ENCODE measurements at regions not wholly inside any gene's neighbourhood (a gene's known extent, or its start where the extent isn't known, plus 50 kb on each side); places are given as distances from the start of the nearest gene placed in this dataset.
A peak's percentile ranks its signal among the peaks of the same experiment; 100 is the strongest.

DNA sequence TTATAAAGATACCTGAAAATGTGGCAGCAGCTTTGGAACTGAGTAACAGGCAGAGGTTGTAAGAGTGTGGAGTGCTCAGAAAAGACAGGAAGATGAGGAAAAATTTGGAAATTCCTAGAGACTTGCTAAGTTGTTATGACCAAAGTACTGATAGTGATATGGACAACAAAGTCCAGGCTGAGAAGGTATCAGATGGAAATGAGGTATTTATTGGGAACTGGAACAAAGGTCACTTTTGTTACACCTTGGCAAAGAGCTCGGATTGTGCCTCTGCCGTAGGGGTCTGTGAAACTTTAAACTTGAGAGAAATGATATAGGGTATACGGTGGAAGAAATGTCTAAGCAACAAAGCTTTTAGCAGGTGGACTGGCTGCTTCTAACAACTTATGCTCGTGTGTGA, 419.9 kb downstream of the PCDH17 start:
- DNase-seq (ENCODE audit: low spot score) = no peak

GRCh38 chr13:58051807-58052375, 420.3 kb downstream of the PCDH17 start:
- no peak for DNase-seq (ENCODE audit: low spot score)

- DNase-seq (ENCODE audit: low spot score) = no peak
Measured at GRCh38 chr13:58056426-58056825, 424.9 kb downstream of the PCDH17 start.

DNA sequence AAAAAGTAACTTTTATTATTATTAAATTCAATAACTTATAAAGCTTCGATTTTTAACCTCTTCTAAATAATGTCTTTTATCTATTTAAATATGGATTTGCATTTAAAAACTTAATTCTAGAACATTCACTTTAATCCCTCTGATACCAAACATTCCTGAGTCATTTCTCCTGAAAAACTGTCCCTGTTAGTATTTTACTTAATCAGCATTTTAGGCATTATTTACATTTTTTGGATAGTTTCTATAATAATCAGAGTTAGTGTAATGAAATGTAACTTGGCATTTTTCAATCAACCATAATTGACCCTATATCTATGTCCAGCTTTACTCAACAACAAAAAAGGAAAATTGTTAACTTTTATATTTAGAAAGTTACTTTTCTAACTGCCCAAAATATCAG, 428.1 kb downstream of the PCDH17 start:
- DNase-seq (ENCODE audit: low spot score) = no peak

DNA sequence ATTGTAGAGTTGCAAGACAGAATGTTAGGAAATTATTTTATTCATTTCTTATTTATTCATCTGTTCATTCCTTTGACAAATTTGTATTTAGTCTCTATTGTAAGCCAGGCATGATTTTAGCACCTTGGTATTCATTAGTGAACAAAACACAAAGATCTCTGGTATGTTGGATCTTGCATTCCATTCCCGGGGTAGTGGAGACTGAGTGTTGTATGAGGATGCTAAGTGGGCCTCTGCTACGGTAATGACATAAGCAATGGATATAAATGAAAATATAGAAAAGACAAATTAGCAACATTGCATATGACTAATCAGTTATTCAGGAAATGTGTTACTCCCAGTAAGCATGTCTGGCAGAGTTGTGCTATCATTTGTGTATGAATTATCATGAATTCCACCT, 449.3 kb downstream of the PCDH17 start:
- no peak for DNase-seq (ENCODE audit: low spot score)

DNA sequence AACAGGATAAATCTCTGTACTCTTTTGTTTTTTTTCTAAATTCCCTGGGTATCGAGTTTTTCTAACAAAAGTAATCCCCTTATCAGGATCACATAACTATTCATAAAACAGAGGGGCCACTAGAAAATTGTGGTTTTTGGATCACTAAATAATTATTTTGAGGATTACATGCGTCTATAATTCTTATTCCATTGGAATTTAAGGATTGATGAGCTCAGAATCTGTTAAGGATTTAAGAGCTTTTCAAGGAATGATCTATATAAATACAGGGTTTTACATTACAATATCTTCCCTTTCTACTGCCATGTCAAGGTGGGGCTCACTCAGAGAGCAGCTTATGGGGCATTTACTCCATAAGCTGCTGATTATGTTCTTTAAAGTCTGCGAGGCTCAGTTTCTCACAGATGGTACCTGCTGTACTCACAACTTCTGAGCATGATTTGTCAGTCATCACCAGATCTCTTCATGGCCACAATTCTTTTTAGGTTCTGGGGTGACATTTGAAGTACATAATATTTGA, 449.8 kb downstream of the PCDH17 start:
- peak; percentile 55 for DNase-seq (ENCODE audit: low spot score)

DNA sequence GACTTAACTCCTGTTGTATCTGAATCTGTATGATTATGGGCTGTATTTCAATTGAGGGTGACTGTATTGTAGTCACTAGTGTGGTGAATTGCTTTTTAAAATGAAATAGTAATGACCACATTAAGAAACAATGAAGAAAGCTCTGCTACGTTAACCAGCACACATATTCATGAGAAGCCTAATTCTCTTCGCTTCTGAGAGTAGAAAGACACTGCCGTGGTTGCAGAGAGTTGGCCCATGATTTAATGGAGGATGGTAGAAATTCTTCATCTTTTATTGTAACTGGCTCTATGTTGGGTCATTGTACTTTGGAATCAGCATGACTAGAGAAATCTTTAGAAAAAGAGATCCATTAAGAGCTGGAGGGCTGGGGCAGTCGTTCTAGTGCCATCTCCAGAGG, 451.5 kb downstream of the PCDH17 start:
- no peak for DNase-seq (ENCODE audit: low spot score)

- DNase-seq (ENCODE audit: low spot score) = no peak
Measured at GRCh38 chr13:58085274-58085673, 453.7 kb downstream of the PCDH17 start.

DNA sequence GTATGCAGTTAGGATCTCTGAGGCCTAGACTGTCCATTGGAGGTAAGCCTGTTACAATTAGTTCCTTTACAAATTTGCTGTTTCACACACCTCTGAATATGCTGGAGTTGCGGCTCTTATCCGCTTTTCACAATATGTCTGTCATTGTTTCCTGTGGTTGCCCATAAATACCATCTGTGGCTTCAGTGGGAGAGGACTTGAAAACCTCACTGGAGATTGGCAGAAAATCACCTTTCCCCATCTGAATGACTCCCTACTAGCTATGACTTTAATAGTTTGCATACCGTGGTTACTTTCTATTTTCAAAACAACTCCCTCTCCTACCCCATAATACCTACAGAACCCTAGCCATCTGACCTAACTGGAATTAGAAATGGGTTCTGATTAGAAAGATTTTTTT, 454.3 kb downstream of the PCDH17 start:
- no peak for DNase-seq (ENCODE audit: low spot score)

GRCh38 chr13:58087566-58087965, 456.0 kb downstream of the PCDH17 start:
- no peak for DNase-seq (ENCODE audit: low spot score)

GRCh38 chr13:58093394-58093793, 461.9 kb downstream of the PCDH17 start:
- DNase-seq (ENCODE audit: low spot score) = no peak

DNA sequence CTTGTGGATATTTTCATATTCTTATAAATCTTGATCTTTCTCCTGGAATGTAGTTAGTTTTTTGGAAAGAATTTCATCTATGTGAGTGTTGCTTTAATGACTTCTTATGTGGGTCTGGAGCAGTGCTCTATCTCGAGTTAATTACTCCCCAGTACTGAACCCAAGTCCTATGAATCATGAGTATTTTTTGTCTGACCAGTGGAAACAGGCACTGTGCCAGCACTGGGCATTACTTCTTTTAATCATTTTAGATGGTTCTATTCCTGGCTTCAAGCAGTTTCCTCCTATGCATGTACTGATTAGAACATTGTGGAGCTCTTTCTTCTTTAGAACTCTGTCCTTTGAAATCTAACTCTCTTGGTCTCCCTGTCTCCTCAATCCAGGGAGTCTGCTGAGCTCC, 466.3 kb downstream of the PCDH17 start:
- no peak for DNase-seq (ENCODE audit: low spot score)

DNA sequence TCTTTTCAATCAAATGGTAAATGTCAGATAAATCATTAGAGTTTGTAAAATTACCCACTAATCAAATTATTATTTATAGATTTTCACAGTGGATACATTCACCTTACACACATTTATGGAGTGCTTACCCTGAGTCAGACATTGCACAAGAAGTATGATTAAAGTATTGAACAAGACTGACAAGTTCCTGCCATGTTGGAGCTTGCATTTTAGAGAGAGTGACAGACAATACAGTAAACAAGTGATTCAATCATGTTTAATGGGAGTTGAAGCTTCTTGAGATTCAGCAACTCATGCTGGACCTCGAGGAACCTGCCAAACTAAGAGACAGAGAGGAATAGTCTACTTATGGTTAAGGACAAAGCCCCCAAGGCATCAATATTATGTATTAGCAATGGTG, 487.8 kb downstream of the PCDH17 start:
- DNase-seq (ENCODE audit: low spot score) = no peak

GRCh38 chr13:58119804-58120203, 488.3 kb downstream of the PCDH17 start:
- no peak for DNase-seq (ENCODE audit: low spot score)

- no peak for DNase-seq (ENCODE audit: low spot score)
Measured at GRCh38 chr13:58126496-58126895, 495.0 kb downstream of the PCDH17 start.

- DNase-seq (ENCODE audit: low spot score) = no peak
Measured at GRCh38 chr13:58134012-58134411, 502.5 kb downstream of the PCDH17 start.

GRCh38 chr13:58134525-58134924, 503.0 kb downstream of the PCDH17 start:
- no peak for DNase-seq (ENCODE audit: low spot score)

- no peak for DNase-seq (ENCODE audit: low spot score)
Measured at GRCh38 chr13:58142952-58143351, 511.4 kb downstream of the PCDH17 start.

- no peak for DNase-seq (ENCODE audit: low spot score)
Measured at GRCh38 chr13:58144616-58145015, 513.1 kb downstream of the PCDH17 start.

DNA sequence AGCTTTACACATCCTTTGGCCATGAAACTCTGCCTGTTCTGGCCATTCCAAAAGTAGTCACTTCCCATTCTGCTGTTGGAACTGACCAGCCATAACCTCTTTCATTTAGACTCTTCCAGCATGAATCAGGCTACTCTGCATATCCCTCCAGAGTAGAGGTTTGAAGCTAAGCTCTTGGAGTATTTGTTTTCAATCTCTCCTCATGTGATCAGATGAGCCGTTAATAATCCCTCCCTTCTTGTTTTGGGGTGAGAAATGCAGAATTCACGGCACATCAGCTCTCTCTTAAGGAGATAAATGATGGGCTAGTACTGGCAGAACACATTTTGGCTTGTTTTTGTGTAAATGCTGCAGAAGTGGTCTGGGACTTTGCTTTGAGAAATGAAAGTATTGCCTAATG, 519.9 kb downstream of the PCDH17 start:
- no peak for DNase-seq (ENCODE audit: low spot score)

DNA sequence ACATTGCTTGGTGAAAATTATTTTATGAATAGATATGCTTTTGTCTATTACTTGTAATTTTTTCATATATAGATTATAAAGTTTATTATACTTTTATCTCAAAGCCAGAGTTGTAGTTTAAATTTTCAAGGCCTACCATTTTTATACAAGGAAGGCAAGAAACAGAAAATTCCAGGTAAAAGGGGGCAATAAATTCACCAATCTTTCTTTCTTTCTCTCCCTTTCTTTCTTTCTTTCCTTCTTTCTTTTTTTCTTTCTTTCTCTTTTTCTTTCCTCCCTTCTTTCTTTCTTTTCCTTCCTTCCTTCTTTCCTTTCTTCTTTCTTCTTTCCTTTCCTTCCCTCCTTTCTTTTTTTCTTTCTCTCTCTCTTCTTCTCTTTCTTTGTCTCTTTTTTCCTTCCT, 529.4 kb downstream of the PCDH17 start:
- DNase-seq (ENCODE audit: low spot score) = no peak

DNA sequence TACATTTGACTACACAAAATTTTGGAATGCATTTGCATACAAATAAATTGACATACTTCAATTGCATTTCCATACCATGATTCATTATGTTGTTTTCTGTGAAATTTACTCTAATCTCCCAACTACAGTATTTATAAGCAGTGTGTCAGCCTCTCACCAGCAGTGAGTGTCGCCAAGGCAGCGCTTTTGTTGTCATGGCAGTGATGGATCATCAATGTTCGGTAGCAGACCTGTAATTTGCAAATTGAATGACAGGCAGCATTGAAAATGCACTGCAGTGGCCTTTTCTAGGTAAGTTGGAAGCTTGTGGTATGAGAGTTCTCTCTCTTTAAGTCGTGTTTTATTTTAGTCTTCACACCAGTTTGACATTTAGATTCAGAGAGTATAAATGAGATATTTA, 534.1 kb downstream of the PCDH17 start:
- DNase-seq (ENCODE audit: low spot score) = no peak

GRCh38 chr13:58181111-58181510, 549.6 kb downstream of the PCDH17 start:
- DNase-seq (ENCODE audit: low spot score) = no peak

DNA sequence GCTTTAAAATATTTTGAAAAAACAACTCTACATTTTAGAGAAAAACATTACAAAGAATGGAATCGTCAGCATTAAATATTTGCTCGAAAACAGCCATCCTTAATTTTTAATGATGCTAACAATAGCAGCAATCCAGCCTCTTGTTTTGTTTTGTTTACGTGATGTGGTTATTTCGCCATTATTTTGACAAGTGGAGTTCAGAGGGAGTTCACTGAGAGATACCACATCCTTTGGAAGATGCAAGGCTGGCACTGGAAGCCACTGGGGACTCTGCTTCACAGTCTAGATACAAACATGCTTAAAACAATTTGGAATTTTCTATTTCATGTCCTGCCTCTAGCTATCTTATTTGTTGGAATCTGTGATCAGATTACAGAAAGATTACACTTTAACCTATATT, 556.3 kb downstream of the PCDH17 start:
- no peak for DNase-seq (ENCODE audit: low spot score)

DNA sequence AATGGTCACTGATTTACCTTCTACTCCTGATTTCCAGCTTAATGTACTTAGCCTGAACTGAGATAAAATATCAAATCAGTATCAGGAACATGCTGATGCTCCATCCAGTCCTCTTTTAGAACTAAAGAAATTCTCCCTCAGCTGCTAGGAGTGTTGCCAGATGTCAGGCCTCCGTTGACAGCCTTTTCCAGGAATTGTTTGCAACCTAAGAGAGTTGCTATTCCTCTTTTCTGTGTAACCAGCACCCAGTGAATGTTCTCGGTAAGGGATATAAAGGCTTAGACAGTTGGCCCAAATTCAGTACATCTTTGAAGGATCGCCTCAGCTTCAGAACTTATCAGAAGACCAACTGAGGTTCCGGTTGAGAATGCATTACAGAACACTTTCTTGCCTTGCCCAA, 559.0 kb downstream of the PCDH17 start:
- DNase-seq (ENCODE audit: low spot score) = no peak

All from D341Med (cell line).